ENCODE measurements at regions not wholly inside any gene's neighbourhood (a gene's known extent, or its start where the extent isn't known, plus 50 kb on each side); places are given as distances from the start of the nearest gene placed in this dataset.

- no peak overlapping the region for H3K4me3 ChIP-seq (ENCODE audit: low read depth, low read length)
- TF ChIP-seq, protein P1, sequence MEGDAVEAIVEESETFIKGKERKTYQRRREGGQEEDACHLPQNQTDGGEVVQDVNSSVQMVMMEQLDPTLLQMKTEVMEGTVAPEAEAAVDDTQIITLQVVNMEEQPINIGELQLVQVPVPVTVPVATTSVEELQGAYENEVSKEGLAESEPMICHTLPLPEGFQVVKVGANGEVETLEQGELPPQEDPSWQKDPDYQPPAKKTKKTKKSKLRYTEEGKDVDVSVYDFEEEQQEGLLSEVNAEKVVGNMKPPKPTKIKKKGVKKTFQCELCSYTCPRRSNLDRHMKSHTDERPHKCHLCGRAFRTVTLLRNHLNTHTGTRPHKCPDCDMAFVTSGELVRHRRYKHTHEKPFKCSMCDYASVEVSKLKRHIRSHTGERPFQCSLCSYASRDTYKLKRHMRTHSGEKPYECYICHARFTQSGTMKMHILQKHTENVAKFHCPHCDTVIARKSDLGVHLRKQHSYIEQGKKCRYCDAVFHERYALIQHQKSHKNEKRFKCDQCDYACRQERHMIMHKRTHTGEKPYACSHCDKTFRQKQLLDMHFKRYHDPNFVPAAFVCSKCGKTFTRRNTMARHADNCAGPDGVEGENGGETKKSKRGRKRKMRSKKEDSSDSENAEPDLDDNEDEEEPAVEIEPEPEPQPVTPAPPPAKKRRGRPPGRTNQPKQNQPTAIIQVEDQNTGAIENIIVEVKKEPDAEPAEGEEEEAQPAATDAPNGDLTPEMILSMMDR (IDR thresholded peaks at IDR 0.05; ENCODE audit: borderline replicate concordance, insufficient read depth, low read depth, low read length) = no peak
Measured at GRCh38 chr9:135209852-135210251, 122.4 kb downstream of the OLFM1 start.

DNA sequence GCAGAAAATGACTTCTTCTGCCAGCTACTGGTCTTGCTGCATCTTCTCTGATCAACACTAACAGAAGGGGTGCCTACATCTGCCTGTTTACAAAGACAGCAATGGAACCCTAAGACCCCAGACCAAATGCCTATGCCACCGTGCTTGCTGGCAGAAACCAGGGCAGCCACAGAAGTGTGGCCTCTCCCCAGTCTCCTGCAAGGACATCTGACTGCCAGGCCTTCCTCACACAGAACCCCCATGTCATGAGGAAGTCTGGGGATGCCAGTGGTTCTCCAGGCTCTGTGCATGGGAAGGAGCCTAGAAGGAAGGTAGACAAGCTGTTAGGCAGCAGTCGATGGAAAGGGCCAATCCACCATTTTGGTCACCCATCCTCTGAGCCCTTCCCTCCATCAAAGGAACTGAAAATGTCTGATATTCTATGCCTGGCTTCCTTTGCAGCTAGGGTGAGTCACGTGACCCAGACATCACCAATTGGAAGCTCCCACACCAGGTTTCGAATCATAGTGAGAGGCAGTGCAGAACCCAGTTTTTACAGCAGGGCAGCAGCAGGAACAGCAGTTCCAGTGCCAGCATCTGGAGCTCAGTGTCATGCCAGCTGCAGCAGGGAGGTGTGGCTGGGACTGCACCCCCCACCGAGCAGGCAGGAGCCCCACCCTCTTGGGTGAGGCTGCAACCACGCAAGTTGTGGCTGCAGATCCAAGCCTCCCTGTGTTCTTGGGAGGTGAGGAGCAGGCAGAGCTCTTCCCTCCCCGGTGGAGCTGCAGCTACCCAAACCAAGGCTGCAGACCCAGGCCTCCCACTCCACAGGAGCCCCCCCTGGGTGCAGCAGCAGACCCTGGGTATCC lies 123.4 kb downstream of the OLFM1 start:
- no peak overlapping the region for H3K4me3 ChIP-seq (ENCODE audit: low read depth, low read length)
- TF ChIP-seq, protein P1 (IDR thresholded peaks at IDR 0.05; ENCODE audit: borderline replicate concordance, insufficient read depth, low read depth, low read length) = no peak

DNA sequence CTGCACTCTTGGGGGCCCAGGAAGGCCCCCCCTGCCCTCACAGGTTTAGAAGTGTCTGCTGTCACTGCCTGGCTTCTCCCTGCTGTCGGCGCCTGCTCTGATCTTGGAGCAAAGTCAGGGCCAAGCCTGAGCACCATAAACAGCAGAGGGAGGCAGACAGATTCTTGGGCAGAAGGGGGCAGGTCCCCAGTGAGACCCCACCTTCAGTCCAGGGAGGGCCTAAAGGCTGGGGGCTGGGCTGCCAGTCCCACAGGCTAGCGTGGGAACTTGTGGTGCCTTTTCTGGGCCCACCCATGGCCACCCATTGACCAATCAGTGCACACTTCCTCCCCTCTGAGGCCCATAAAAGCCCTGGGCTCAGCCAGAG lies 124.0 kb downstream of the OLFM1 start:
- no peak overlapping the region for H3K4me3 ChIP-seq (ENCODE audit: low read depth, low read length)
- TF ChIP-seq, protein P1 (IDR thresholded peaks at IDR 0.05; ENCODE audit: borderline replicate concordance, insufficient read depth, low read depth, low read length) = no peak

- H3K4me3 ChIP-seq (ENCODE audit: low read depth, low read length) = no peak overlapping the region
- TF ChIP-seq, protein P1 (IDR thresholded peaks at IDR 0.05; ENCODE audit: borderline replicate concordance, insufficient read depth, low read depth, low read length) = no peak
Measured at GRCh38 chr9:135212961-135213360, 125.5 kb downstream of the OLFM1 start.

DNA sequence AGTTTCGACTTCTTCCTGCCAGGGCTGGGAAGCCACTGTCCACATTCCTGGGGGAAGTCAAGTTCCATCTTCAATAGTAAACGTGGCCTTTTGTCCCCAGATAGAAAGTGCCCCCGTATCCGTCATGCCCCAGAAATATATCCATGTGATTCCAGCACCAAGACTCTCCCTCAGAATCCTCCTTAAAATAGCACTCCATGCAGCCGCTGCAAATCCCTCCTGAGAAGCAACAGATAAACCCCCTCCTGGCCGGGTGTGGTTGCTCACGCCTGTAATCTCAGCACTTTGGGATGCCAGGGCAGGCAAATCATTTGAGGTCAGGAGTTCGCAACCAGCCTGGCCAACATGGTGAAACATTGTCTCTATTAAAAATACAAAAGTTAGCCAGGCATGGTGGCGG lies 126.1 kb downstream of the OLFM1 start:
- TF ChIP-seq, protein P1 (IDR thresholded peaks at IDR 0.05; ENCODE audit: borderline replicate concordance, insufficient read depth, low read depth, low read length) = no peak
- no peak overlapping the region for H3K4me3 ChIP-seq (ENCODE audit: low read depth, low read length)

- no peak overlapping the region for H3K4me3 ChIP-seq (ENCODE audit: low read depth, low read length)
- TF ChIP-seq, protein P1 (IDR thresholded peaks at IDR 0.05; ENCODE audit: borderline replicate concordance, insufficient read depth, low read depth, low read length) = no peak
Measured at GRCh38 chr9:135214054-135214640, 126.7 kb downstream of the OLFM1 start.

DNA sequence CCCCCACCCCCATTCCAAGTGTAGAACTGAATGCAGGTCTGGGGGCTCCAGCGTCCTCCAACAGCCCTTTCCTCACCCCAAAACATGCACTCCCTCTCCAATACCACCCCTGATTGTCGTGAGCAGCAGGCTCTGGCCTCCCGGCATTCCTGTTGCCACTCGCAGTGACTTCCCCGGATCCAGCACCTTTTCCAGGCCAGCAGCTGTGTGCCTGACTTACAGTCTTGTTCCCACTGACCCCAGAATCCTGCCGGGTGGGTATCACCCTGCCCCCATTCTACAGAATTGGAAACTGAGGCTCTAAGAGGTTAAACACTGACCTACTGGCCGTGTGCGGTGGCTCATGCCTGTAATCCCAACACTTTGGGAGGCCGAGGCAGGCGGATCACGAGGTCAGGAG lies 127.2 kb downstream of the OLFM1 start:
- TF ChIP-seq, protein P1 (IDR thresholded peaks at IDR 0.05; ENCODE audit: borderline replicate concordance, insufficient read depth, low read depth, low read length) = no peak
- no peak overlapping the region for H3K4me3 ChIP-seq (ENCODE audit: low read depth, low read length)

Measured in GM12875 (cell line).